ENCODE measurements at regions not wholly inside any gene's neighbourhood (a gene's known extent, or its start where the extent isn't known, plus 50 kb on each side); places are given as distances from the start of the nearest gene placed in this dataset.

- TF ChIP-seq CTCF (conservative IDR thresholded peaks at IDR 0.05 in 1 of 2, IDR thresholded peaks at IDR 0.05 in 1 of 2; ENCODE audit: low read depth in 1 of 2, low read length in 2 of 2), result no peak
- TF ChIP-seq EZH2 (IDR thresholded peaks at IDR 0.05; ENCODE audit: low read length, missing control alignments), result no peak
Measured at GRCh38 chr9:78541868-78542443, 245.0 kb downstream of the PSAT1 start.
